22Rv1 (cell line): ENCODE measurements at regions not wholly inside any gene's neighbourhood (a gene's known extent, or its start where the extent isn't known, plus 50 kb on each side); places are given as distances from the start of the nearest gene placed in this dataset.
"Not testable (repeated sequence)": the region's sequence is repeated elsewhere in the genome, so short reads cannot be mapped to it uniquely, and the experiment has no call there.

Experiments used
- H3K27ac ChIP-seq: fragments of 450-650 bp; 2 replicates; pipeline ENCODE4 v1.5.1; 2017
- ZFX ChIP-seq: fragments of 450-650 bp; IDR thresholded peaks from 2 replicates; pipeline ENCODE4 v1.6.1; 2017; ENCODE audit warnings: antibody characterized with exemption, borderline replicate concordance
- TF ChIP-seq, protein P1 (sequence below): fragments of 450-650 bp; IDR thresholded peaks from 2 replicates; pipeline ENCODE4 v1.5.1; 2017; ENCODE audit warnings: mild to moderate bottlenecking

DNA sequence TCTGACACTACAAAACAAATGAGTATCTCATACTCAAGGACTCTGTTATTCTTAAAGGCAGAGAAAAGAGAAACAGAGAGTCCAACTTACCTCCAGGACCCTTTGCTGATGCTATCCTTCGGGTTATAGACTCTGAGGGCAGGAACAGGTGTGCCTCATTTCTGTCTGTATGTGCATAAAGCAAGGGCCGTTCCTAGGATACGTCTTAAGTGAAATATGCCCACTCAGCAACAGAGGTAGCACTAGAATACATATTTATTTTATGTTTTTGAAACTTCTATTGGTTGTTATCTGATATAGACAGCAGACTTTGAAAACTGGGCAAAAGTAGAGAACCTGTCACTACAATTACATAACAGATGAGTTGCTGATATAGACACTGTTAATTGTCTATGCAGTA lies 89.3 kb upstream of the CPNE4 start:
- no peak for TF ChIP-seq ZFX
- TF ChIP-seq, protein P1, sequence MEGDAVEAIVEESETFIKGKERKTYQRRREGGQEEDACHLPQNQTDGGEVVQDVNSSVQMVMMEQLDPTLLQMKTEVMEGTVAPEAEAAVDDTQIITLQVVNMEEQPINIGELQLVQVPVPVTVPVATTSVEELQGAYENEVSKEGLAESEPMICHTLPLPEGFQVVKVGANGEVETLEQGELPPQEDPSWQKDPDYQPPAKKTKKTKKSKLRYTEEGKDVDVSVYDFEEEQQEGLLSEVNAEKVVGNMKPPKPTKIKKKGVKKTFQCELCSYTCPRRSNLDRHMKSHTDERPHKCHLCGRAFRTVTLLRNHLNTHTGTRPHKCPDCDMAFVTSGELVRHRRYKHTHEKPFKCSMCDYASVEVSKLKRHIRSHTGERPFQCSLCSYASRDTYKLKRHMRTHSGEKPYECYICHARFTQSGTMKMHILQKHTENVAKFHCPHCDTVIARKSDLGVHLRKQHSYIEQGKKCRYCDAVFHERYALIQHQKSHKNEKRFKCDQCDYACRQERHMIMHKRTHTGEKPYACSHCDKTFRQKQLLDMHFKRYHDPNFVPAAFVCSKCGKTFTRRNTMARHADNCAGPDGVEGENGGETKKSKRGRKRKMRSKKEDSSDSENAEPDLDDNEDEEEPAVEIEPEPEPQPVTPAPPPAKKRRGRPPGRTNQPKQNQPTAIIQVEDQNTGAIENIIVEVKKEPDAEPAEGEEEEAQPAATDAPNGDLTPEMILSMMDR: no peak
- no peak overlapping the region for H3K27ac ChIP-seq

DNA sequence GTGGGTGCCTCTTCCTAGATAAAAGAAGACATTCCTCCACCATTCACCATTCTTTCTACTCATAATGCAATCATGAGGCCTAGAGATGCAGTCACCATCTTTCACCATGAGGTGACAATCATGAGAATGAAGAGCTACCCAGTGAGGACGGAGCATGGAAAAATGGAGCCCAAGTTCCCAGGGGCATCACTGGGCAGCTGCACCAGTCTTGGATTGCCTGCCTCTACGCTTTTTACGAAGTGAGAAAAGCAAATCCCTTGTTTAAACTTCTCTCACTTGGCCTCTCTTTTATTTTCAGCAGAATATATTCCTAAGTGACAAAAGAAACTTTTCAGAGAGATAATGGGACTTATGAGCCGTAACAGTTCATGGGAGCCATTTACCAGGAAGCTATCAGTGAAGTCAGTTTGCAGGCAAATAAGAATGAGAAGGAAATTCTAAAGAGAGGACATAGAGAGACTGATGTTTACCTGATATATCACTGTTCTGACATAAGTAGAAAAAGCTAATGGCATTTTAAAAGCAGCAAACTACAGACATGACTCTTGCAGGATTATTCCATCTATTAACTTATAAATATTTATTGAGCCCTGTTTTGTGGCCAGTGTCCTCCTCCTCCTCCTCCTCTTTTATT lies 90.0 kb upstream of the CPNE4 start:
- TF ChIP-seq ZFX: no peak
- TF ChIP-seq, protein P1: no peak
- no peak overlapping the region for H3K27ac ChIP-seq

DNA sequence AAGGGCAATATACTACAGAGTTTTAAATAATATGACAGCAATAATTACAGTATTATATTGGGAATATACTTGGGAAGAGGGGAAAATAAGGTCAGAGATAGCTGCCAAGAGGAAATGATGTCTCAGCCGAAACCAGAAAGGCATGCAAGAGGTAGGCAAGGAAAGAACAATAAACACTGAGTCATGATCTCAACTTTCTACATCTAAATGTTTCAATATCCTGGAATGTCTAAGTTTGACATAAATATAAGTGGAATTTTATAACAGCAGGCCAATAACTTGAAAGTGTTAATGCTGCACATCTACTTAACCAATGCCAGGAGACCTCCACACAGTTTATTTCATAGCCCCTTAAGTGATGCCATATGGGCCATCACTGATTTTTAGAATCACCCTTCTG lies 99.8 kb upstream of the CPNE4 start:
- H3K27ac ChIP-seq: no peak overlapping the region
- no peak for TF ChIP-seq ZFX
- TF ChIP-seq, protein P1: no peak

DNA sequence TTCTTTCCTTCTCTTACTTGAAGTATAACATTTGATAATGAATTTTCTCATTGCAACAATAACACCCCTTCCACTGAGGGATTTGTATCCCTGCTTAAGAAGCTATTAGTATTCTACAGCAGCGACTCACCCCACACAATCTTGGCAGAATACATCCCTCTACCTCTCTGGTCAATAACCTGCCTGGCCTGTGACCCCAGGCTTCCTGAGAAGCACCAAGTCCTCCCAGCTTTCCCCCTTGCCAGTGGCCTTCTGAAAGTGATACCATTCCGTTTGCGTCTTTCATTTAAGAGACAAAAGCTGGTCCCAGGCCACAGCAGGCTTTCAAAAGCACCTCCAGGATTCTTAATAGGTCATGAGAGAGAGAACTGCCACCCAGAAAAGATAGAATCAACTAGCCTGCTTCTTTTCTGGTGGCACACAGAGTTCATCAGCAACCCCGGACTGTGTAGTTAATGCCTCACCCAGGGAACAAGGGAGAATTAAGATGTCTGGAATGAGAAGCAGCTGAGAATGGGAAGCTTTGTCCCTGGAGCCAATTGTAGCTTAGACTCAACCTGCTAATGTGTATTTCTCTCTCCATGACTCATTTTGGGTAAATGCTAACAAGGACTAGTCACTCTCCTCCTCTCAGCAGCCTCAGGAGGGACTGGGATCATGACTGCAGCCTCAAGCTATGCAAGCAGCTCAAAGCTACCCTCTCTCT lies 101.0 kb upstream of the CPNE4 start:
- TF ChIP-seq ZFX: no peak
- TF ChIP-seq, protein P1: no peak
- no peak overlapping the region for H3K27ac ChIP-seq

DNA sequence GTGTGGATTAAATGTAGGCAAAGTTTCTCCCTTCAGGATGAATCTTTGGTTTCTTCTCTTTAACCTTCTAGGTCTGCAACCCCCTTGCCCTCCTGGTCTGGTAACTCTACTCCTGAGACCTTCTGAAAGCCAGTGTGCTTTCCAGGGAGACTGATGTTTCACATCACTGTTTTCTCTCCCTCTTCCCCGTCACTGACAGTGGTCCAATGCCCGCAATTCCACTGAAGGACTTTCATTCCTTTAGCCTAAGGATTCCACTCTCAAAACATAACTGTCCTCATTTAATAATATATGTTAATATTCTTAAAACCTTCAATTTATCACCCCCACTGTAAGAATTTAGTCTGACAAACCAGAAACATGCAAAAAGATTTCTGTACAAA lies 101.5 kb upstream of the CPNE4 start:
- TF ChIP-seq, protein P1: no peak
- no peak for TF ChIP-seq ZFX
- no peak overlapping the region for H3K27ac ChIP-seq

DNA sequence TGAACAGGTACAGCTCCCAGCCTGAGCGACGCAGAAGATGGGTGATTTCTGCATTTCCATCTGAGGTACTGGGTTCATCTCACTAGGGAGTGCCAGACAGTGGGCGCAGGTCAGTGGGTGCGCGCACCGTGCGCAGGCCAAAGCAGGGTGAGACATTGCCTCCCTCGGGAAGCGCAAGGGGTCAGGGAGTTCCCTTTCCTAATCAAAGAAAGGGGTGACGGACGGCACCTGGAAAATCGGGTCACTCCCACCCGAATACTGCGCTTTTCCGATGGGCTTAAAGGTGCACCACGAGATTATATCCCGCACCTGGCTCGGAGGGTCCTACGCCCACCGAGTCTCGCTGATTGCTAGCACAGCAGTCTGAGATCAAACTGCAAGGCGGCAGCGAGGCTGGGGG lies 102.1 kb upstream of the CPNE4 start:
- not testable (repeated sequence) for H3K27ac ChIP-seq

DNA sequence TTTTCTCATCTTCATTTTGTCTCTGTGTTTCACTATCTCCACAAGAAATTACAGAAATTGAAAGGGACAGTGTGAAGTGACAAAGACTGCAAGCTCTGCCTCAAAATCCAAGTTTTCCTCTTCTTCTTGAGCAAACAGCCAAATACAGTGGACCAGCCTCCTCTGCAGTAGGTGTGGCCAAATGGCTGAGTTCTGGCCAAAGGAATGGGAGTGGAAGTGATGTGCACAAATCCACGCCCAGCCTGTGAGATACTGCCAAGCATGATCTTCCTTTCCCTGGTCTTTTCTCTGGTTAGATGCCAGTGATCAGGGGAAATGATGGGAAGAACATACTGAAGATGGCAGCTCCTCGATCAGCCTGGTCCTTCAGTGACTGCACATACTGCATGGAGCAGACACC lies 111.0 kb upstream of the CPNE4 start:
- TF ChIP-seq, protein P1: no peak
- TF ChIP-seq ZFX: no peak
- no peak overlapping the region for H3K27ac ChIP-seq
